Sigmoid colon (tissue), 4 donors: ENCODE measurements at regions not wholly inside any gene's neighbourhood (a gene's known extent, or its start where the extent isn't known, plus 50 kb on each side); places are given as distances from the start of the nearest gene placed in this dataset.

Source experiments
- EP300 ChIP-seq, 4 donors: sonication (generic); formaldehyde crosslinking; IDR thresholded peaks; one replicate each; pipeline ENCODE4 v1.6.1; 2017; ENCODE audit warnings: antibody characterized with exemption in 4 of 4
- POLR2A ChIP-seq, 2 donors: fragments of 450-650 bp; IDR thresholded peaks; one replicate each; pipeline ENCODE4 v1.6.1; 2016; ENCODE audit warnings: antibody characterized with exemption in 2 of 2, mild to moderate bottlenecking in 2 of 2, moderate library complexity in 2 of 2

- no peak for TF ChIP-seq POLR2A (IDR thresholded peaks at IDR 0.05)
- no peak for TF ChIP-seq EP300 (IDR thresholded peaks at IDR 0.05)
Measured at GRCh38 chr12:59240048-59240447, 319.7 kb upstream of the LRIG3 start.
